ENCODE measurements at regions not wholly inside any gene's neighbourhood (a gene's known extent, or its start where the extent isn't known, plus 50 kb on each side); places are given as distances from the start of the nearest gene placed in this dataset.
"Not testable (repeated sequence)": the region's sequence is repeated elsewhere in the genome, so short reads cannot be mapped to it uniquely, and the experiment has no call there.

GRCh38 chr2:16726147-16726546, 60.5 kb upstream of the CYRIA start:
- Histone ChIP-seq H3K4me3 (no peak overlapping the region), H3K4me1 (ENCODE audit: low read depth) (no peaks in the 10 kb centered on the region), H3K27me3 (peaks cover 9% of the 10 kb centered on the region), H3K9me3 (ENCODE audit: low read depth) (no peaks in the 10 kb centered on the region), H3K36me3 (no peaks in the 10 kb centered on the region), H3K27ac (no peak overlapping the region)
- DNase-seq (ENCODE audit: low read depth in 1 of 2, low spot score in 1 of 2): no peak
- TF ChIP-seq CTCF (IDR thresholded peaks at IDR 0.05; ENCODE audit: low read depth, low read length): no peak

GRCh38 chr2:16725549-16725948, 59.9 kb upstream of the CYRIA start:
- peak in 1 of 2 donors; percentile 32 for DNase-seq (ENCODE audit: low read depth in 1 of 2, low spot score in 1 of 2)
- H3K36me3 ChIP-seq: no peaks in the 10 kb centered on the region
- no peak for TF ChIP-seq CTCF (IDR thresholded peaks at IDR 0.05; ENCODE audit: low read depth, low read length)
- H3K4me1 ChIP-seq (ENCODE audit: low read depth): no peaks in the 10 kb centered on the region
- H3K27ac ChIP-seq: peak overlapping the region; percentile 23
- peaks cover 9% of the 10 kb centered on the region for H3K27me3 ChIP-seq
- H3K4me3 ChIP-seq: no peak overlapping the region
- H3K9me3 ChIP-seq (ENCODE audit: low read depth): no peaks in the 10 kb centered on the region

GRCh38 chr2:16722677-16723076, 57.0 kb upstream of the CYRIA start:
- H3K36me3 ChIP-seq: no peaks in the 10 kb centered on the region
- no peaks in the 10 kb centered on the region for H3K9me3 ChIP-seq (ENCODE audit: low read depth)
- no peak overlapping the region for H3K4me3 ChIP-seq
- no peak overlapping the region for H3K27ac ChIP-seq
- no peak for DNase-seq (ENCODE audit: low read depth in 1 of 2, low spot score in 1 of 2)
- no peaks in the 10 kb centered on the region for H3K27me3 ChIP-seq
- no peak for TF ChIP-seq CTCF (IDR thresholded peaks at IDR 0.05; ENCODE audit: low read depth, low read length)
- H3K4me1 ChIP-seq (ENCODE audit: low read depth): peaks cover 16% of the 10 kb centered on the region

GRCh38 chr2:16722126-16722525, 56.5 kb upstream of the CYRIA start:
- DNase-seq (ENCODE audit: low read depth in 1 of 2, low spot score in 1 of 2): no peak
- no peak overlapping the region for H3K27ac ChIP-seq
- H3K36me3 ChIP-seq: no peaks in the 10 kb centered on the region
- peaks cover 20% of the 10 kb centered on the region for H3K4me1 ChIP-seq (ENCODE audit: low read depth)
- no peak overlapping the region for H3K4me3 ChIP-seq
- TF ChIP-seq CTCF (IDR thresholded peaks at IDR 0.05; ENCODE audit: low read depth, low read length): no peak
- H3K9me3 ChIP-seq (ENCODE audit: low read depth): no peaks in the 10 kb centered on the region
- H3K27me3 ChIP-seq: no peaks in the 10 kb centered on the region

GRCh38 chr2:16721529-16721928, 55.9 kb upstream of the CYRIA start:
- not testable (repeated sequence) for H3K27me3 ChIP-seq; H3K27ac ChIP-seq; DNase-seq (ENCODE audit: low read depth in 1 of 2, low spot score in 1 of 2); H3K9me3 ChIP-seq (ENCODE audit: low read depth); H3K4me3 ChIP-seq; H3K36me3 ChIP-seq
- H3K4me1 ChIP-seq (ENCODE audit: low read depth): peaks cover 20% of the 10 kb centered on the region

GRCh38 chr2:16720737-16721136, 55.1 kb upstream of the CYRIA start:
- not testable (repeated sequence) for H3K27ac ChIP-seq; H3K4me3 ChIP-seq; H3K9me3 ChIP-seq (ENCODE audit: low read depth)

GRCh38 chr2:16719485-16719808, 53.8 kb upstream of the CYRIA start:
- Histone ChIP-seq H3K36me3 (no peaks in the 10 kb centered on the region), H3K4me1 (ENCODE audit: low read depth) (peaks cover 20% of the 10 kb centered on the region), H3K27me3 (no peaks in the 10 kb centered on the region), H3K9me3 (ENCODE audit: low read depth) (no peaks in the 10 kb centered on the region), H3K27ac (no peak overlapping the region), H3K4me3 (no peak overlapping the region)
- peak in 1 of 2 donors; percentile 26 for DNase-seq (ENCODE audit: low read depth in 1 of 2, low spot score in 1 of 2)
- no peak for TF ChIP-seq CTCF (IDR thresholded peaks at IDR 0.05; ENCODE audit: low read depth, low read length)

More at GRCh38 chr2:16720737-16721136, 55.1 kb upstream of the CYRIA start:
- not testable (repeated sequence) for H3K36me3 ChIP-seq; DNase-seq (ENCODE audit: low read depth in 1 of 2, low spot score in 1 of 2); H3K27me3 ChIP-seq
- H3K4me1 ChIP-seq (ENCODE audit: low read depth): peaks cover 20% of the 10 kb centered on the region

Data from cardiac muscle cell (in vitro differentiated cells and primary cell).